ENCODE measurements at regions not wholly inside any gene's neighbourhood (a gene's known extent, or its start where the extent isn't known, plus 50 kb on each side); places are given as distances from the start of the nearest gene placed in this dataset.

DNA sequence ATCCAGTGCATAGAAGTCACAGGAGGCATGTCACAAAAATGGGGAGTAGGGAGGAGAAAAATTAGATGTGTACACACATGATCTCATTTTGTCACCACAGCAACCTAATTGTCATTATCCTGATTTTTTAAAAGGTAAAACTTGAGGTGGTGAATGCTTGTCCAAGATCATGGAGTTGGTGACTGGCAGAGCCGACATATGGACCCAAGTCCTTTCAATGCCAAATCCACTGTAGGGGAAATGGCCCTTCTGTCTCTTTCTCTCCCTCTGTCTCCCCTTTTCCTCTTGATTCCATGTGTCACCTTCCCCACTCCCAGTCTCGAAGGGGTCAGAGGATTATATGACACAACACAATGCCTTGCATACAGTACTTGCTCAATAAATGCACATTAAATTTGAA is 65.7 kb upstream of the JUN start:
- Histone ChIP-seq H3K4me2 (ENCODE audit: insufficient read depth in 1 of 2, low read depth in 2 of 2, low read length in 2 of 2) (no peak overlapping the region), H3K79me2 (ENCODE audit: control insufficient read depth in 1 of 2, insufficient read depth in 2 of 2, low read length in 2 of 2) (no peaks in the 10 kb centered on the region), H3K23me2 (ENCODE audit: low read depth, low read length) (no peaks in the 10 kb centered on the region), H2BK120ac (replicated peaks; ENCODE audit: low read depth, low read length) (no peak overlapping the region), H3K9ac (replicated peaks in 1 of 4; ENCODE audit: extremely low read depth in 1 of 4, low read depth in 3 of 4, low read length in 3 of 4) (no peak overlapping the region), H3K4me1 (replicated peaks in 1 of 4; ENCODE audit: control insufficient read depth in 3 of 4, insufficient read depth in 4 of 4, low read length in 3 of 4) (peaks cover 0 to 9% (median 3%) of the 10 kb centered on the region in 4 experiments; a peak in 3 of 7 replicates), H3K27me3 (replicated peaks in 1 of 4; ENCODE audit: control insufficient read depth in 3 of 4, extremely low read depth in 1 of 4, insufficient read depth in 3 of 4, low read length in 3 of 4) (no peaks in the 10 kb centered on the region), H3K14ac (ENCODE audit: insufficient read length) (no peak overlapping the region), H3K23ac (ENCODE audit: insufficient read length) (no peak overlapping the region), H3K18ac (ENCODE audit: extremely low read depth, low read length) (no peak overlapping the region), H2BK15ac (ENCODE audit: low read length) (no peak overlapping the region), H2BK12ac (ENCODE audit: low read depth, low read length) (no peak overlapping the region), H3K4ac (replicated peaks; ENCODE audit: insufficient read length, low read depth, low read length) (no peak overlapping the region), H4K5ac (ENCODE audit: insufficient read length, low read depth, low read length) (no peak overlapping the region), H3K56ac (replicated peaks; ENCODE audit: insufficient read length, low read depth, low read length) (no peak overlapping the region), H2BK20ac (ENCODE audit: low read length) (no peak overlapping the region), H2AK5ac (ENCODE audit: low read depth, low read length) (no peak overlapping the region), H3K27ac (ENCODE audit: low read depth, low read length) (no peak overlapping the region), H3K9me3 (ENCODE audit: insufficient read depth in 2 of 2, low read depth in 1 of 2, low read length in 1 of 2) (no peaks in the 10 kb centered on the region), H3K36me3 (ENCODE audit: control insufficient read depth in 2 of 4, insufficient read depth in 4 of 4, low read length in 3 of 4) (no peaks in the 10 kb centered on the region), H4K8ac (ENCODE audit: extremely low read depth, insufficient read depth, low read length) (no peak overlapping the region), H3K4me3 (ENCODE audit: extremely low read depth in 1 of 4, insufficient read depth in 2 of 4, low read depth in 3 of 4, low read length in 4 of 4) (no peak overlapping the region), H4K91ac (replicated peaks; ENCODE audit: insufficient read length, low read length) (no peak overlapping the region), H3K79me1 (ENCODE audit: low read depth, low read length) (no peaks in the 10 kb centered on the region), H2BK5ac (ENCODE audit: low read depth, low read length) (no peak overlapping the region), H2AFZ (ENCODE audit: low read length) (0 out of 2 replicates have a peak overlapping the region, but pooled peaks have one; percentile 16), H4K20me1 (replicated peaks in 1 of 2; ENCODE audit: control insufficient read depth in 1 of 2, insufficient read depth in 2 of 2, low read length in 2 of 2) (no peaks in the 10 kb centered on the region)
- ChIA-PET POLR2A (ENCODE audit: partially characterized antibody) (no interaction called here), CTCF (ENCODE audit: partially characterized antibody) (interaction anchor here (1.4 kb wide), 1 partner anchor 14 kb away, joined by 4 read pairs; no protein-coding TSS in a partner anchor)
- 89% methylated on average over 2 of the region's 2 CpGs; no CpG with 5 or more reads in 1 of the 2 experiments for WGBS, 2 experiments (ENCODE audit: extremely low coverage in 1 of 2, insufficient coverage in 1 of 2, insufficient read length in 1 of 2, insufficient replicate concordance in 2 of 2, low coverage in 1 of 2, low lambda C conversion rate in 2 of 2, missing lambda C conversion rate in 1 of 2)
- no peak for DNase-seq (ENCODE audit: low read depth in 1 of 2, low spot score in 2 of 2)
- FAIRE-seq, result no peak
- TF ChIP-seq PHF8 (conservative IDR thresholded peaks at IDR 0.05; ENCODE audit: low read depth, low read length) (no peak), KDM4A (IDR thresholded peaks at IDR 0.05; ENCODE audit: low read depth, low read length, severe bottlenecking) (no peak), POU5F1 (IDR thresholded peaks at IDR 0.05; ENCODE audit: low read depth, low read length) (no peak), EGR1 (IDR thresholded peaks at IDR 0.05; ENCODE audit: borderline replicate concordance, low read depth, low read length) (no peak), RAD21 (IDR thresholded peaks at IDR 0.05 in 1 of 2, conservative IDR thresholded peaks at IDR 0.05 in 1 of 2; ENCODE audit: low read depth in 2 of 2, low read length in 2 of 2) (no peak), CHD1 (IDR thresholded peaks at IDR 0.05; ENCODE audit: low read depth, low read length) (no peak), ATF3 (IDR thresholded peaks at IDR 0.05; ENCODE audit: insufficient read depth, low read depth, low read length) (no peak), SIN3A (conservative IDR thresholded peaks at IDR 0.05 in 1 of 2, IDR thresholded peaks at IDR 0.05 in 1 of 2; ENCODE audit: low read depth in 1 of 2, low read length in 2 of 2) (no peak), POLR2A (IDR thresholded peaks at IDR 0.05; ENCODE audit: control extremely low read depth in 1 of 2, low read depth in 2 of 2, low read length in 2 of 2) (no peak), MAFK (IDR thresholded peaks at IDR 0.05; ENCODE audit: low read depth, low read length) (no peak), NRF1 (IDR thresholded peaks at IDR 0.05; ENCODE audit: low read depth, low read length) (no peak), KDM5A (IDR thresholded peaks at IDR 0.05; ENCODE audit: low read length) (no peak)
- TF ChIP-seq, protein P1, sequence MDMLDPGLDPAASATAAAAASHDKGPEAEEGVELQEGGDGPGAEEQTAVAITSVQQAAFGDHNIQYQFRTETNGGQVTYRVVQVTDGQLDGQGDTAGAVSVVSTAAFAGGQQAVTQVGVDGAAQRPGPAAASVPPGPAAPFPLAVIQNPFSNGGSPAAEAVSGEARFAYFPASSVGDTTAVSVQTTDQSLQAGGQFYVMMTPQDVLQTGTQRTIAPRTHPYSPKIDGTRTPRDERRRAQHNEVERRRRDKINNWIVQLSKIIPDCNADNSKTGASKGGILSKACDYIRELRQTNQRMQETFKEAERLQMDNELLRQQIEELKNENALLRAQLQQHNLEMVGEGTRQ (IDR thresholded peaks at IDR 0.05; ENCODE audit: low read length), result no peak

Measured in H1 (cell line).